ENCODE measurements at regions not wholly inside any gene's neighbourhood (a gene's known extent, or its start where the extent isn't known, plus 50 kb on each side); places are given as distances from the start of the nearest gene placed in this dataset.

GRCh38 chr4:57314636-57315035 lies 204.5 kb upstream of the IGFBP7 start:
- no peaks in the 10 kb centered on the region for H3K36me3 ChIP-seq (ENCODE audit: insufficient read depth, low read length)
- BruUV-seq (replicated peaks) = no TSS peak
- POLR2A ChIA-PET = interaction anchor here (0.7 kb wide), 1 partner anchor 11 kb away, joined by 4 read pairs; no protein-coding TSS in a partner anchor

GRCh38 chr4:57312296-57312695 lies 202.1 kb upstream of the IGFBP7 start:
- Histone ChIP-seq H3K9me2 (ENCODE audit: insufficient read depth, low read length) (no peaks in the 10 kb centered on the region), H3K36me3 (ENCODE audit: insufficient read depth, low read length) (no peaks in the 10 kb centered on the region), H3K27ac (ENCODE audit: low read depth, low read length, poor library complexity, severe bottlenecking) (no peak overlapping the region), H3K9me3 (ENCODE audit: low read length) (no peaks in the 10 kb centered on the region), H3K4me1 (ENCODE audit: insufficient read depth, low read length, poor library complexity, severe bottlenecking) (no peaks in the 10 kb centered on the region), H3K79me2 (ENCODE audit: insufficient read depth, low read depth, low read length) (no peaks in the 10 kb centered on the region), H3K4me2 (ENCODE audit: low read length) (no peak overlapping the region), H2AFZ (ENCODE audit: low read length) (no peak overlapping the region), H4K20me1 (ENCODE audit: insufficient read depth, low read length) (no peaks in the 10 kb centered on the region), H3K4me3 (ENCODE audit: low read depth, low read length, poor library complexity, severe bottlenecking) (no peak overlapping the region)
- TF ChIP-seq CTCF (conservative IDR thresholded peaks at IDR 0.05; ENCODE audit: low read length) (no peak), EZH2phosphoT487 (IDR thresholded peaks at IDR 0.05; ENCODE audit: borderline replicate concordance, low read depth, low read length) (no peak)
- BruUV-seq (replicated peaks) = no TSS peak
- no peak for DNase-seq (ENCODE audit: low spot score)
- intact Hi-C loops (cut with micrococcal nuclease; ENCODE audit: unreplicated experiment) = no loop called here
- ChIA-PET CTCF (ENCODE audit: unreplicated experiment) (no interaction called here), POLR2A (no interaction called here)

More at GRCh38 chr4:57314636-57315035, 204.5 kb upstream of the IGFBP7 start:
- intact Hi-C loops (cut with micrococcal nuclease; ENCODE audit: unreplicated experiment) = no loop called here
- no peaks in the 10 kb centered on the region for H3K9me3 ChIP-seq (ENCODE audit: low read length)
- no peak overlapping the region for H3K27ac ChIP-seq (ENCODE audit: low read depth, low read length, poor library complexity, severe bottlenecking)
- no peaks in the 10 kb centered on the region for H3K9me2 ChIP-seq (ENCODE audit: insufficient read depth, low read length)
- H4K20me1 ChIP-seq (ENCODE audit: insufficient read depth, low read length) = no peaks in the 10 kb centered on the region
- no peak for DNase-seq (ENCODE audit: low spot score)
- no peaks in the 10 kb centered on the region for H3K4me1 ChIP-seq (ENCODE audit: insufficient read depth, low read length, poor library complexity, severe bottlenecking)
- H3K4me3 ChIP-seq (ENCODE audit: low read depth, low read length, poor library complexity, severe bottlenecking) = no peak overlapping the region
- no peak overlapping the region for H3K4me2 ChIP-seq (ENCODE audit: low read length)
- CTCF ChIA-PET (ENCODE audit: unreplicated experiment) = no interaction called here
- TF ChIP-seq EZH2phosphoT487 (IDR thresholded peaks at IDR 0.05; ENCODE audit: borderline replicate concordance, low read depth, low read length) (no peak), CTCF (conservative IDR thresholded peaks at IDR 0.05; ENCODE audit: low read length) (no peak)
- no peaks in the 10 kb centered on the region for H3K79me2 ChIP-seq (ENCODE audit: insufficient read depth, low read depth, low read length)
- H2AFZ ChIP-seq (ENCODE audit: low read length) = no peak overlapping the region

GRCh38 chr4:57309658-57310057 lies 199.5 kb upstream of the IGFBP7 start:
- TF ChIP-seq EZH2phosphoT487 (IDR thresholded peaks at IDR 0.05; ENCODE audit: borderline replicate concordance, low read depth, low read length) (no peak), CTCF (conservative IDR thresholded peaks at IDR 0.05; ENCODE audit: low read length) (no peak)
- Histone ChIP-seq H4K20me1 (ENCODE audit: insufficient read depth, low read length) (no peaks in the 10 kb centered on the region), H3K27ac (ENCODE audit: low read depth, low read length, poor library complexity, severe bottlenecking) (no peak overlapping the region), H3K9me2 (ENCODE audit: insufficient read depth, low read length) (no peaks in the 10 kb centered on the region), H2AFZ (ENCODE audit: low read length) (no peak overlapping the region), H3K4me3 (ENCODE audit: low read depth, low read length, poor library complexity, severe bottlenecking) (no peak overlapping the region), H3K4me1 (ENCODE audit: insufficient read depth, low read length, poor library complexity, severe bottlenecking) (no peaks in the 10 kb centered on the region), H3K79me2 (ENCODE audit: insufficient read depth, low read depth, low read length) (no peaks in the 10 kb centered on the region), H3K4me2 (ENCODE audit: low read length) (no peak overlapping the region), H3K9me3 (ENCODE audit: low read length) (no peaks in the 10 kb centered on the region), H3K36me3 (ENCODE audit: insufficient read depth, low read length) (no peaks in the 10 kb centered on the region)
- POLR2A ChIA-PET = no interaction called here
- DNase-seq (ENCODE audit: low spot score) = no peak
- no TSS peak for BruUV-seq (replicated peaks)
- intact Hi-C loops (cut with micrococcal nuclease; ENCODE audit: unreplicated experiment) = no loop called here
- CTCF ChIA-PET (ENCODE audit: unreplicated experiment) = no interaction called here
